ENCODE measurements at regions not wholly inside any gene's neighbourhood (a gene's known extent, or its start where the extent isn't known, plus 50 kb on each side); places are given as distances from the start of the nearest gene placed in this dataset.
A peak's percentile ranks its signal among the peaks of the same experiment; 100 is the strongest.

- Histone ChIP-seq H3K9me3 (no peaks in the 10 kb centered on the region), H3K4me3 (no peak overlapping the region), H3K36me3 (no peaks in the 10 kb centered on the region), H3K27me3 (no peaks in the 10 kb centered on the region), H3K4me1 (peaks cover 13% of the 10 kb centered on the region), H3K27ac (no peak overlapping the region)
- intact Hi-C loops (cut with DNase I): no loop called here
- TF ChIP-seq POLR2A (IDR thresholded peaks at IDR 0.05) (no peak), CTCF (IDR thresholded peaks at IDR 0.05) (no peak), POLR2AphosphoS5 (IDR thresholded peaks at IDR 0.05; ENCODE audit: insufficient read depth in 1 of 2, low read depth in 1 of 2) (peak in 1 of 2 donors; percentile 22)
- no peak for DNase-seq (ENCODE audit: extremely low spot score in 2 of 2)
Observed at GRCh38 chr9:529731-530130, 311.8 kb upstream of the DMRT1 start.

DNA sequence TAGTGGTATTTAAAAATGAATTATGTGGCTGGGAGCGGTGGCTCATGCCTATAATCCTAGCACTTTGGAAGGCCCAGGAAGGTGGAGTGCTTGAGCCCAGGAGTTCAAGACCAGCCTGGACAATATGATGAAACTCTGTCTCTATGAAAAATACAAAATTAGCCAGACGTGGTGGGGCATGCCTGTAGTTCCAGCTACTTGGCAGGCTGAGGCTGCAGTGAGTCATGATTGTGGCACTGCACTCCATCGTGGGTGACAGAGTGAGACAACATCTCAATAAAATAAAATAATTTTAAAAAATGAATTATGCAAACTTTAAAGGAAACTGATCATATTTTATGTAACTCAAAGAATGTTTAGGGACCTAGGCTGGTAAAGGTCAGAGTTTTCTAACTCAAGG lies 310.8 kb upstream of the DMRT1 start:
- H3K9me3 ChIP-seq: no peaks in the 10 kb centered on the region
- peaks cover 18% of the 10 kb centered on the region for H3K4me1 ChIP-seq
- intact Hi-C loops (cut with DNase I): no loop called here
- no peaks in the 10 kb centered on the region for H3K36me3 ChIP-seq
- no peak for TF ChIP-seq POLR2A (IDR thresholded peaks at IDR 0.05)
- TF ChIP-seq POLR2AphosphoS5 (IDR thresholded peaks at IDR 0.05; ENCODE audit: insufficient read depth in 1 of 2, low read depth in 1 of 2): peak in 1 of 2 donors; percentile 28
- TF ChIP-seq CTCF (IDR thresholded peaks at IDR 0.05): no peak
- H3K4me3 ChIP-seq: no peak overlapping the region
- no peak for DNase-seq (ENCODE audit: extremely low spot score in 2 of 2)
- H3K27ac ChIP-seq: no peak overlapping the region
- no peaks in the 10 kb centered on the region for H3K27me3 ChIP-seq

- no peak for TF ChIP-seq POLR2A (IDR thresholded peaks at IDR 0.05)
- TF ChIP-seq CTCF (IDR thresholded peaks at IDR 0.05): no peak
- no peaks in the 10 kb centered on the region for H3K36me3 ChIP-seq
- no peak overlapping the region for H3K4me3 ChIP-seq
- DNase-seq (ENCODE audit: extremely low spot score in 2 of 2): no peak
- intact Hi-C loops (cut with DNase I): no loop called here
- H3K27ac ChIP-seq: no peak overlapping the region
- no peaks in the 10 kb centered on the region for H3K9me3 ChIP-seq
- no peaks in the 10 kb centered on the region for H3K27me3 ChIP-seq
- peaks cover 24% of the 10 kb centered on the region for H3K4me1 ChIP-seq
Observed at GRCh38 chr9:532707-533106, 308.8 kb upstream of the DMRT1 start.

DNA sequence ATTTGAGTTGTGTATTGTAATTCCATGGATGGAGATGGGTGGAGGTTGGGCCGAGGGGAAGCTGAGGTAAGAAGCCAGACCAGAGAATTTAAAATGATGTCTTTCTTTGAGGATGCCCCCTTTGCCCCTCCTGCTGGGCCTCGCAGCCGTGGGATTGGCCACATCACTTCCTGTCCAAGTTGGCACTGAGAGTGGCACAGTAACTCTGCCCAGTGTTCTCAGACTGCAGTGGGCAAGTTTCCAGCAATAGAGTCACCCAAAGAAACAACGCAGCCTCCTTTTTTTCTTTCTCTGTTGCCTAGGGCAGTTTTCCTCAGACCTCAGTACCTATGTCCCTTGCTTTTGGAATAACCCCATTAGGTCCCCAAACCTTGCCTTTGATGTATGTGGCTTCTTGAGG lies 306.6 kb upstream of the DMRT1 start:
- TF ChIP-seq POLR2A (IDR thresholded peaks at IDR 0.05) (no peak), CTCF (IDR thresholded peaks at IDR 0.05) (no peak), POLR2AphosphoS5 (IDR thresholded peaks at IDR 0.05; ENCODE audit: insufficient read depth in 1 of 2, low read depth in 1 of 2) (no peak)
- no peak overlapping the region for H3K27ac ChIP-seq

DNA sequence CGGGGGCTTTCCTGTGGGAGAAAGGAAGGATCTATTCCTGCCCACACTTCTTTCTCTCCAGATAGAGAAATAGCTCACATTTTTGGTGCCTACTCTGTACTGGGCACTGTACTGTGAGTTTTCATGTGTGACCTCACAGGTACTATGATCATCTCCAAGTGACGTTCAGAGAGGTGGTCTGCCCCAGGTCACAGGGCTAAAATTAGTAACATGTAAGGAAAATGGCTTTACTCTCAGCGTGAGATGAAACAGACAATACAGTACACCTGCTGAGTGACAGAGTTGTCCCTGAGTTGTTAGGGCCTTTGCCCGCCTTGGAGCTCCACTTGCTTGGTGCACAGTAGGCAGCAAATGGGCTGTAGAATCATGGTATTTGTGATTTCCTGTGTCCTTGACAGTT lies 306.1 kb upstream of the DMRT1 start:
- intact Hi-C loops (cut with DNase I): no loop called here
- no peak overlapping the region for H3K4me3 ChIP-seq
- H3K36me3 ChIP-seq: no peaks in the 10 kb centered on the region
- no peaks in the 10 kb centered on the region for H3K9me3 ChIP-seq
- no peaks in the 10 kb centered on the region for H3K27me3 ChIP-seq
- H3K27ac ChIP-seq: no peak overlapping the region
- TF ChIP-seq POLR2A (IDR thresholded peaks at IDR 0.05): no peak
- TF ChIP-seq CTCF (IDR thresholded peaks at IDR 0.05): no peak
- TF ChIP-seq POLR2AphosphoS5 (IDR thresholded peaks at IDR 0.05; ENCODE audit: insufficient read depth in 1 of 2, low read depth in 1 of 2): no peak
- DNase-seq (ENCODE audit: extremely low spot score in 2 of 2): no peak
- peaks cover 25% of the 10 kb centered on the region for H3K4me1 ChIP-seq

More for the DNA sequence above, 306.6 kb upstream of the DMRT1 start:
- Histone ChIP-seq H3K36me3 (no peaks in the 10 kb centered on the region), H3K27me3 (no peaks in the 10 kb centered on the region), H3K4me3 (no peak overlapping the region), H3K9me3 (no peaks in the 10 kb centered on the region), H3K4me1 (peaks cover 25% of the 10 kb centered on the region)
- no peak for DNase-seq (ENCODE audit: extremely low spot score in 2 of 2)
- intact Hi-C loops (cut with DNase I): no loop called here
